SK-N-SH treated with all-trans-retinoic acid at 6 μM for 48 hours (cell line): ENCODE measurements at regions not wholly inside any gene's neighbourhood (a gene's known extent, or its start where the extent isn't known, plus 50 kb on each side); places are given as distances from the start of the nearest gene placed in this dataset.

Experiments
- ARNTL ChIP-seq: fragments of 450-650 bp; formaldehyde crosslinking; IDR thresholded peaks from 2 replicates; pipeline ENCODE4 v1.5.0; 2020; ENCODE audit warnings: low read depth, mild to moderate bottlenecking, moderate library complexity, borderline replicate concordance
- CREB5 ChIP-seq: fragments of 250-450 bp; sonication (Bioruptor Pico); IDR thresholded peaks from 2 replicates; pipeline ENCODE4 v1.5.1; 2020; ENCODE audit warnings: low read depth, mild to moderate bottlenecking, moderate library complexity
- CSDC2 ChIP-seq: fragments of 250-450 bp; sonication (Bioruptor Pico); IDR thresholded peaks from 2 replicates; pipeline ENCODE4 v1.5.0; 2020; ENCODE audit warnings: mild to moderate bottlenecking, moderate library complexity
- ISL1 ChIP-seq: fragments of 250-450 bp; sonication (Bioruptor Pico); IDR thresholded peaks from 2 replicates; pipeline ENCODE4 v2.1.2; 2022; ENCODE audit warnings: mild to moderate bottlenecking, moderate library complexity
- OSR1 ChIP-seq: fragments of 250-450 bp; sonication (Bioruptor Pico); IDR thresholded peaks from 2 replicates; pipeline ENCODE4 v1.8.0; 2022; ENCODE audit warnings: moderate library complexity, mild to moderate bottlenecking, inconsistent platforms
- PPARA ChIP-seq: fragments of 250-450 bp; sonication (Bioruptor Pico); IDR thresholded peaks from 2 replicates; pipeline ENCODE4 v1.5.0; 2020; ENCODE audit warnings: mild to moderate bottlenecking, borderline replicate concordance
- RARB ChIP-seq: fragments of 250-450 bp; sonication (Bioruptor Pico); IDR thresholded peaks from 2 replicates; pipeline ENCODE4 v1.8.0; 2021; ENCODE audit warnings: mild to moderate bottlenecking, moderate library complexity
- TCF4 ChIP-seq: fragments of 250-450 bp; sonication (Bioruptor Pico); IDR thresholded peaks from 2 replicates; pipeline ENCODE4 v1.8.0; 2021; ENCODE audit warnings: mild to moderate bottlenecking, moderate library complexity, borderline replicate concordance
- TOX ChIP-seq: fragments of 250-450 bp; sonication (Bioruptor Pico); IDR thresholded peaks from 2 replicates; pipeline ENCODE4 v1.8.0; 2021; ENCODE audit warnings: mild to moderate bottlenecking, moderate library complexity, borderline replicate concordance
- ZFP3 ChIP-seq: fragments of 250-450 bp; sonication (Bioruptor Pico); IDR thresholded peaks from 2 replicates; pipeline ENCODE4 v1.5.0; 2020; ENCODE audit warnings: mild to moderate bottlenecking, moderate library complexity
- ZFP30 ChIP-seq: fragments of 450-650 bp; formaldehyde crosslinking; IDR thresholded peaks from 2 replicates; pipeline ENCODE4 v1.5.0; 2022; ENCODE audit warnings: mild to moderate bottlenecking, moderate library complexity
- TF ChIP-seq, protein P1 (sequence below): fragments of 250-450 bp; sonication (Bioruptor Pico); IDR thresholded peaks from 2 replicates; pipeline ENCODE4 v1.8.0; 2021; ENCODE audit warnings: low read depth, mild to moderate bottlenecking, moderate library complexity, borderline replicate concordance
- TF ChIP-seq, protein P2 (sequence below): fragments of 250-450 bp; sonication (Bioruptor Pico); IDR thresholded peaks from 2 replicates; pipeline ENCODE4 v1.8.0; 2020; ENCODE audit warnings: mild to moderate bottlenecking, moderate library complexity, borderline replicate concordance

GRCh38 chr6:18053555-18054445 lies 66.4 kb upstream of the KIF13A start:
- no peak for TF ChIP-seq CSDC2
- no peak for TF ChIP-seq CREB5 (CRISPR knock-in tag)
- TF ChIP-seq, protein P1, sequence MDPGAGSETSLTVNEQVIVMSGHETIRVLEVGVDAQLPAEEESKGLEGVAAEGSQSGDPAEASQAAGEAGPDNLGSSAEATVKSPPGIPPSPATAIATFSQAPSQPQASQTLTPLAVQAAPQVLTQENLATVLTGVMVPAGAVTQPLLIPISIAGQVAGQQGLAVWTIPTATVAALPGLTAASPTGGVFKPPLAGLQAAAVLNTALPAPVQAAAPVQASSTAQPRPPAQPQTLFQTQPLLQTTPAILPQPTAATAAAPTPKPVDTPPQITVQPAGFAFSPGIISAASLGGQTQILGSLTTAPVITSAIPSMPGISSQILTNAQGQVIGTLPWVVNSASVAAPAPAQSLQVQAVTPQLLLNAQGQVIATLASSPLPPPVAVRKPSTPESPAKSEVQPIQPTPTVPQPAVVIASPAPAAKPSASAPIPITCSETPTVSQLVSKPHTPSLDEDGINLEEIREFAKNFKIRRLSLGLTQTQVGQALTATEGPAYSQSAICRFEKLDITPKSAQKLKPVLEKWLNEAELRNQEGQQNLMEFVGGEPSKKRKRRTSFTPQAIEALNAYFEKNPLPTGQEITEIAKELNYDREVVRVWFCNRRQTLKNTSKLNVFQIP: no peak
- no peak for TF ChIP-seq PPARA (CRISPR knock-in tag)
- TF ChIP-seq, protein P2, sequence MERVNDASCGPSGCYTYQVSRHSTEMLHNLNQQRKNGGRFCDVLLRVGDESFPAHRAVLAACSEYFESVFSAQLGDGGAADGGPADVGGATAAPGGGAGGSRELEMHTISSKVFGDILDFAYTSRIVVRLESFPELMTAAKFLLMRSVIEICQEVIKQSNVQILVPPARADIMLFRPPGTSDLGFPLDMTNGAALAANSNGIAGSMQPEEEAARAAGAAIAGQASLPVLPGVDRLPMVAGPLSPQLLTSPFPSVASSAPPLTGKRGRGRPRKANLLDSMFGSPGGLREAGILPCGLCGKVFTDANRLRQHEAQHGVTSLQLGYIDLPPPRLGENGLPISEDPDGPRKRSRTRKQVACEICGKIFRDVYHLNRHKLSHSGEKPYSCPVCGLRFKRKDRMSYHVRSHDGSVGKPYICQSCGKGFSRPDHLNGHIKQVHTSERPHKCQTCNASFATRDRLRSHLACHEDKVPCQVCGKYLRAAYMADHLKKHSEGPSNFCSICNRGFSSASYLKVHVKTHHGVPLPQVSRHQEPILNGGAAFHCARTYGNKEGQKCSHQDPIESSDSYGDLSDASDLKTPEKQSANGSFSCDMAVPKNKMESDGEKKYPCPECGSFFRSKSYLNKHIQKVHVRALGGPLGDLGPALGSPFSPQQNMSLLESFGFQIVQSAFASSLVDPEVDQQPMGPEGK: no peak
- no peak for TF ChIP-seq ARNTL (CRISPR knock-in tag)
- TF ChIP-seq TCF4 (CRISPR knock-in tag): no peak
- TF ChIP-seq TOX (CRISPR knock-in tag): no peak
- no peak for TF ChIP-seq ISL1 (CRISPR knock-in tag)
- no peak for TF ChIP-seq OSR1 (CRISPR knock-in tag)
- TF ChIP-seq RARB: no peak
- no peak for TF ChIP-seq ZFP30
- TF ChIP-seq ZFP3: no peak
